Mesothelial cell of epicardium (in vitro differentiated cells): ENCODE measurements at regions not wholly inside any gene's neighbourhood (a gene's known extent, or its start where the extent isn't known, plus 50 kb on each side); places are given as distances from the start of the nearest gene placed in this dataset.
"Not testable (repeated sequence)": the region's sequence is repeated elsewhere in the genome, so short reads cannot be mapped to it uniquely, and the experiment has no call there.

Experiments
- DNase-seq, 2 experiments: peaks; one replicate each; pipeline ENCODE4 v3.0.0; 2021; ENCODE audit warnings: low spot score in 2 of 2; ENCODE audit not compliant: unreplicated experiment in 2 of 2
- H3K27ac Mint-ChIP-seq: 2 replicates; pipeline ENCODE4 v1.8.0; 2021; ENCODE audit warnings: mixed read lengths
- H3K27me3 Mint-ChIP-seq: 2 replicates; pipeline ENCODE4 v1.8.0; 2021; ENCODE audit warnings: low read depth, mixed read lengths
- H3K36me3 Mint-ChIP-seq: 2 replicates; pipeline ENCODE4 v1.8.0; 2021; ENCODE audit warnings: mixed read lengths
- H3K4me1 Mint-ChIP-seq: 2 replicates; pipeline ENCODE4 v1.8.0; 2021; ENCODE audit warnings: mixed read lengths
- H3K4me3 Mint-ChIP-seq: 2 replicates; pipeline ENCODE4 v1.8.0; 2021; ENCODE audit warnings: mild to moderate bottlenecking, moderate library complexity, mixed read lengths
- H3K9me3 Mint-ChIP-seq: 2 replicates; pipeline ENCODE4 v1.8.0; 2021; ENCODE audit warnings: mixed read lengths
- TF ChIP-seq, protein P1 (sequence below): fragments of 200-600 bp; sonication (generic); IDR thresholded peaks from one replicate; pipeline ENCODE4 v1.5.0; 2021; ENCODE audit warnings: antibody characterized with exemption; ENCODE audit not compliant: unreplicated experiment

DNA sequence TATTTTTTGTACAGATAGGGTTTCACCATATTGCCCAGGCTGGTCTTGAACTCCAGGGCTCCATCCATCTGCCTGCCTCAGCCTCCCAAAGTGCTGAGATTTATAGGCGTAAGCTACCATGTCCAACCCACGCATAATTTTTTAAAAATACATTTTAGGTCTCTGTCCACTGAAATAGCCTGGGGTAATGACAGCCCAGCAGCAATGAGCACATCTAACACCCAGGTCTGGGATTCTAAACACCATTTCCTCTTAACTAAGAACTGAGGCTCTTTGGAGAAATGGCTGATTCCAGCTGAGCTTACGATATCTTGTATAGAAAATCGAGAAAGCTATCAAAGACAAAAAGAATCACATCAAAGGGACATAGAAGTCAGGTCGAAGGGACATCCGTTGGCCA, 245.3 kb downstream of the PARN start:
- H3K27ac Mint-ChIP-seq, result no peak overlapping the region
- H3K4me3 Mint-ChIP-seq, result no peak overlapping the region
- no peak for DNase-seq
- H3K36me3 Mint-ChIP-seq, result no peaks in the 10 kb centered on the region
- TF ChIP-seq, protein P1, sequence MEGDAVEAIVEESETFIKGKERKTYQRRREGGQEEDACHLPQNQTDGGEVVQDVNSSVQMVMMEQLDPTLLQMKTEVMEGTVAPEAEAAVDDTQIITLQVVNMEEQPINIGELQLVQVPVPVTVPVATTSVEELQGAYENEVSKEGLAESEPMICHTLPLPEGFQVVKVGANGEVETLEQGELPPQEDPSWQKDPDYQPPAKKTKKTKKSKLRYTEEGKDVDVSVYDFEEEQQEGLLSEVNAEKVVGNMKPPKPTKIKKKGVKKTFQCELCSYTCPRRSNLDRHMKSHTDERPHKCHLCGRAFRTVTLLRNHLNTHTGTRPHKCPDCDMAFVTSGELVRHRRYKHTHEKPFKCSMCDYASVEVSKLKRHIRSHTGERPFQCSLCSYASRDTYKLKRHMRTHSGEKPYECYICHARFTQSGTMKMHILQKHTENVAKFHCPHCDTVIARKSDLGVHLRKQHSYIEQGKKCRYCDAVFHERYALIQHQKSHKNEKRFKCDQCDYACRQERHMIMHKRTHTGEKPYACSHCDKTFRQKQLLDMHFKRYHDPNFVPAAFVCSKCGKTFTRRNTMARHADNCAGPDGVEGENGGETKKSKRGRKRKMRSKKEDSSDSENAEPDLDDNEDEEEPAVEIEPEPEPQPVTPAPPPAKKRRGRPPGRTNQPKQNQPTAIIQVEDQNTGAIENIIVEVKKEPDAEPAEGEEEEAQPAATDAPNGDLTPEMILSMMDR, result no peak
- no peaks in the 10 kb centered on the region for H3K4me1 Mint-ChIP-seq
- H3K27me3 Mint-ChIP-seq, result no peaks in the 10 kb centered on the region
- H3K9me3 Mint-ChIP-seq, result peaks cover 11% of the 10 kb centered on the region

DNA sequence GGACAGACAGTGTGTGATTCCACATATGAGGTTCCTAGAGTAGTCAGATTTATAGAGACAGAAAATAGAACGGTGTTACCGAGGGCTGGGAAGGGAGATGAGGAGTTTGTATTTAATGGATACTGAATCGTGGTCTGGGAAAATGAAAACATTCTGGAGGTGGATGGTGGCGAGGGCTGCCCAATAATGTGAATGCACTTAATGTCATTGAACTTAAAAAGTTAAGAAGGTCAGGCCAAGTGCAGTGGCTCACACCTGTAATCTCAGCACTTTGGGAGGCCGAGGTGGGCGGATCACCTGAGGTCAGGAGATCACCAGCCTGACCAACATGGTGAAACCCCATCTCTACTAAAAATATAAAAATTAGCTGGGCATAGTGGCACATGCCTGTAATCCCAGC, 246.2 kb downstream of the PARN start:
- H3K27ac Mint-ChIP-seq, H3K27me3 Mint-ChIP-seq, H3K4me1 Mint-ChIP-seq, H3K36me3 Mint-ChIP-seq, DNase-seq, H3K4me3 Mint-ChIP-seq: not testable (repeated sequence)
- H3K9me3 Mint-ChIP-seq, result peaks cover 11% of the 10 kb centered on the region

DNA sequence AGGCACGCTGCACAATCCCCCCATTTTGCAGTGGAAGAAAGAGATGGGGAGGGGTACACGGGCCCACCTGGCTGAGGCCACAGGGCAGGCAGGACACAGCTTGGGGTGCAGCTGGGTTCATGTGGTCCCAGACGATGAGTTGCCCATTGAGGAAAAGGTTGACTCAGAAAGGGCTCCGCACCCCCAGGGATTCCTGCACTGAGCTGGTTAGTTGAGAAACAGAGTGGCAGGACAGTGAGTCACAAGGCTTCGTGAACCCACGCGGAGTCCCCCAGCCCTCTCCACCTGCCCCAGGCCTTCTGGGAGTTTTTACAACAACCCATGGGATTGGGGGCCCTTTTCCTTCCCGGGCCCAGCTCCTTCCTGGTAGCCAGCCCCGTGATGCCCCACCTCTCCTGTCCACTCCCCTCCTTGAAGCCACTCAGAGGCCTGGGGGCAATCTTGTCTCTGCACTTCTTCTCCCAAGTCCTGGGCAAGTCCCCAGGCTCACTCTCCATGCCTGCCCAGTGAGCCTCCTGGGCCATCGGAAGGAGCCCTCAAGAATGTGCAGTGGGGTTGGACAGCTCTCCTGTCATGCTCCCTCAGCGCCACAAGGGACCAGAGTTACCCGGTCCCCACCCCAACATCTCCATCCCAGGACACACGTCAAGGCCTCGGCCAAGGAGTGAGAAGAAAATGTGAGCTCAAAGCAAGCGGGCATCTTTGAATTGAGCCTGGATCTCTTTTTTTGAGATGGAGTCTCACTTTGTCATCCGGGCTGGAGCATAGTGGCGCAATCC, 251.2 kb downstream of the PARN start:
- TF ChIP-seq, protein P1, result no peak
- Mint-ChIP-seq H3K27ac (no peak overlapping the region), H3K27me3 (no peaks in the 10 kb centered on the region), H3K4me1 (no peaks in the 10 kb centered on the region), H3K4me3 (no peak overlapping the region), H3K9me3 (peaks cover 4% of the 10 kb centered on the region), H3K36me3 (no peaks in the 10 kb centered on the region)
- DNase-seq, result no peak

DNA sequence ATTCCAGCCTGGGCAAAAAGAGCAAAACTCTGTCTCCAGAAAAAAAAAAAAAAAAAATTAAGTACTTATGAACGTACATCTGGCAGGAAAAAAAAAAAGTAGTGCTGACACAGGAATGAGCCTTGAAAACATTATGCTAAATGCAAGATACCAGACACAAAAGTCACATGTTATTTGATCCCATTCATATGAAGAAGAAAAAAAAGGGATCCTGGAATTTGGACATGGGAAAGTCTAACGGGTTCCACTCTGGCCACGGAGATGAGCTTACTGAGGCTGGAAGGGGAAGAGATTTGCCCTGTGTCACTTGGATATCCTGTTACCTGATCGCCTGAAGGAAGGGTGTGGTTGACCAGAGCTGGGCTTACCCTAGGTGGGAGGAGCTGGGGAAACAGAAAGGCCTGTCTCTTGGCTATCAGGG, 251.9 kb downstream of the PARN start:
- Mint-ChIP-seq H3K4me1 (no peaks in the 10 kb centered on the region), H3K9me3 (no peaks in the 10 kb centered on the region), H3K36me3 (no peaks in the 10 kb centered on the region), H3K27me3 (no peaks in the 10 kb centered on the region), H3K4me3 (no peak overlapping the region), H3K27ac (no peak overlapping the region)
- no peak for DNase-seq
- TF ChIP-seq, protein P1, result no peak

DNA sequence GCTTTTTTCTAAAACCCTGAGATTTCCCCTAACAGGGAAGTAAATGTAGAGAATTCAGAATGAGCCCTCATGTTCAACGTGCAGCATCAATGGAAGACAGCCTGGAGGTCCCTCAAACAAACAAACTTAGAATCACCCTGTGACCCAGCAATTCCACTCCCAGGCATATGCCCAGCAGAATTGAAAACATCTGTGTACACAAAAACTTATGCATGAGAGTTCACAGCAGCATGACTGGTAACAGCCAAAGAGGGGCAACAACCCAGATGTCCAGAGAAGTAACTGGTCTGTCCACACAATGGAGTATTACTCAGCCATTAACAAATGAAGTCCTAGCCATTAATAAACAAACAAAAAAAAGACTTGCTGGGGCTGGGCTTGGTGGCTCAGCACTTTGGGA, 252.7 kb downstream of the PARN start:
- H3K27me3 Mint-ChIP-seq, result peaks cover 2% of the 10 kb centered on the region
- H3K36me3 Mint-ChIP-seq, result no peaks in the 10 kb centered on the region
- TF ChIP-seq, protein P1, result no peak
- H3K4me3 Mint-ChIP-seq, result no peak overlapping the region
- no peaks in the 10 kb centered on the region for H3K9me3 Mint-ChIP-seq
- no peaks in the 10 kb centered on the region for H3K4me1 Mint-ChIP-seq
- no peak for DNase-seq
- no peak overlapping the region for H3K27ac Mint-ChIP-seq

DNA sequence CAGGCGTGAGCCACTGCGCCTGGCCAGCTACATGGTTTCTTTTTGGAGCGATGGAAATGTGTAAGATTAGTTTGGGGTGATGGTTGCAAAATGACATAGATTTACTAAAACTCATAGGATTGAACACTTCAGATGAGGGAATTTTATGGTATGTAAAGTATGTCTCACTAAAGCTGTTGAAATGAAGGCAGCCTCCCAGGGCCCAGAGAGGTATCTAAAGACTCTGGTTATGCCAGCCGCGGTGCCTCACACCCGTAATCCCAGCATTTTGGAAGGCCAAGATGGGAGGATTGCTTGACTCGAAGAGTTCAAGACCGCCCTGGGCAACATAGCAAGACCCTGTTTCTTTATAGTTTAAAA, 254.9 kb downstream of the PARN start:
- H3K27me3 Mint-ChIP-seq, result peaks cover 4% of the 10 kb centered on the region
- DNase-seq, result no peak
- no peak overlapping the region for H3K4me3 Mint-ChIP-seq
- TF ChIP-seq, protein P1, result no peak
- no peaks in the 10 kb centered on the region for H3K36me3 Mint-ChIP-seq
- no peaks in the 10 kb centered on the region for H3K9me3 Mint-ChIP-seq
- no peak overlapping the region for H3K27ac Mint-ChIP-seq
- H3K4me1 Mint-ChIP-seq, result no peaks in the 10 kb centered on the region
